Thyroid gland (tissue), 4 donors: ENCODE measurements at regions not wholly inside any gene's neighbourhood (a gene's known extent, or its start where the extent isn't known, plus 50 kb on each side); places are given as distances from the start of the nearest gene placed in this dataset.

Experiments
- POLR2A ChIP-seq, 2 donors: fragments of 450-650 bp; IDR thresholded peaks; one replicate each; pipeline ENCODE4 v1.6.1; 2017; ENCODE audit warnings: antibody characterized with exemption in 2 of 2, mild to moderate bottlenecking in 2 of 2, moderate library complexity in 1 of 2
- TF ChIP-seq, protein P1 (sequence below), 6 experiments: fragments of 200-600 bp in 3 of 6; fragments of 450-650 bp in 3 of 6; sonication (generic) in 3 of 6; IDR thresholded peaks; one replicate each; pipeline ENCODE4 v1.5.1; 2016 to 2019; ENCODE audit warnings: antibody characterized with exemption in 6 of 6, mild to moderate bottlenecking in 2 of 6, inconsistent platforms in 1 of 6, moderate library complexity in 1 of 6

DNA sequence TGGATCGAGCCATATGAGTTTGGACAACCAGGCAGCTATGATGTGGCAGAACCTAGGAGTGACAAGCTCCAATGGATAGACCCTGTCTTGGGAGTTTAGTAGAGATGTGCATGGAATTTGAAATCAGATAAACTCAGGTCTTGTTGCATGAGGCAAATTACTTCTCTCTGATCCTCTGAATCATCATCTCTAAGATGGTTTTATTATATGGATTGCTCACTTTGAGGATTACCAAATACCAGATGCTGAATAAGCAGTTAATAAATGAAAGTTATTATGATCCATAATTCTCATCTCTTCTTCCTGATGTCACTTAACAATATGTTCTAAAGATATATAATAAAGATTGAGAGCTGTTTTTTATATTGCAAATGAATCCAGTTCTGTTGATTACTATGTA is 622.2 kb downstream of the NTRK3 start:
- TF ChIP-seq, protein P1, sequence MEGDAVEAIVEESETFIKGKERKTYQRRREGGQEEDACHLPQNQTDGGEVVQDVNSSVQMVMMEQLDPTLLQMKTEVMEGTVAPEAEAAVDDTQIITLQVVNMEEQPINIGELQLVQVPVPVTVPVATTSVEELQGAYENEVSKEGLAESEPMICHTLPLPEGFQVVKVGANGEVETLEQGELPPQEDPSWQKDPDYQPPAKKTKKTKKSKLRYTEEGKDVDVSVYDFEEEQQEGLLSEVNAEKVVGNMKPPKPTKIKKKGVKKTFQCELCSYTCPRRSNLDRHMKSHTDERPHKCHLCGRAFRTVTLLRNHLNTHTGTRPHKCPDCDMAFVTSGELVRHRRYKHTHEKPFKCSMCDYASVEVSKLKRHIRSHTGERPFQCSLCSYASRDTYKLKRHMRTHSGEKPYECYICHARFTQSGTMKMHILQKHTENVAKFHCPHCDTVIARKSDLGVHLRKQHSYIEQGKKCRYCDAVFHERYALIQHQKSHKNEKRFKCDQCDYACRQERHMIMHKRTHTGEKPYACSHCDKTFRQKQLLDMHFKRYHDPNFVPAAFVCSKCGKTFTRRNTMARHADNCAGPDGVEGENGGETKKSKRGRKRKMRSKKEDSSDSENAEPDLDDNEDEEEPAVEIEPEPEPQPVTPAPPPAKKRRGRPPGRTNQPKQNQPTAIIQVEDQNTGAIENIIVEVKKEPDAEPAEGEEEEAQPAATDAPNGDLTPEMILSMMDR (IDR thresholded peaks at IDR 0.05) = no peak
- TF ChIP-seq POLR2A (IDR thresholded peaks at IDR 0.05) = no peak
